Body of pancreas (tissue), 4 donors: ENCODE measurements at regions not wholly inside any gene's neighbourhood (a gene's known extent, or its start where the extent isn't known, plus 50 kb on each side); places are given as distances from the start of the nearest gene placed in this dataset.
"Not testable (repeated sequence)": the region's sequence is repeated elsewhere in the genome, so short reads cannot be mapped to it uniquely, and the experiment has no call there.

Experiments used
- ATAC-seq: fragments of 150-250 bp; one replicate; pipeline ENCODE4 v1.9.1; 2016
- DNase-seq, 4 donors: peaks; one replicate each; pipeline ENCODE4 v3.0.0-alpha.2; 2019
- H3K27ac ChIP-seq, 4 donors: fragments of 200-600 bp; sonication (generic); 1 replicate in 3 of 4; 2 replicates in 1 of 4; pipeline versions ENCODE4 v1.5.1 to v1.6.1; 2016 to 2019; ENCODE audit warnings: mild to moderate bottlenecking in 1 of 4, mixed read lengths in 1 of 4, moderate library complexity in 1 of 4
- H3K27me3 ChIP-seq, 2 donors: fragments of 200-600 bp; sonication (generic); one replicate each; pipeline ENCODE4 v1.6.0; 2016; ENCODE audit warnings: mild to moderate bottlenecking in 1 of 2
- H3K36me3 ChIP-seq, 2 donors: fragments of 200-600 bp; sonication (generic); replicated peaks in 1 of 2; 2 replicates each; pipeline ENCODE4 v1.5.1; 2016; ENCODE audit warnings: low read depth in 2 of 2; ENCODE audit not compliant: insufficient read depth in 1 of 2
- H3K4me1 ChIP-seq: fragments of 200-600 bp; sonication (generic); one replicate; pipeline ENCODE4 v1.6.0; 2016
- H3K4me3 ChIP-seq, 2 donors: fragments of 200-600 bp; sonication (generic); 1 replicate in 1 of 2; 2 replicates in 1 of 2; pipeline ENCODE4 v1.5.1; 2016 to 2019
- H3K9me3 ChIP-seq, 3 donors: fragments of 200-600 bp; sonication (generic); 1 replicate in 2 of 3; 2 replicates in 1 of 3; pipeline ENCODE4 v1.5.1; 2016
- POLR2A ChIP-seq, 3 donors: fragments of 450-650 bp; IDR thresholded peaks; one replicate each; pipeline ENCODE4 v1.6.1; 2016; ENCODE audit warnings: antibody characterized with exemption in 3 of 3, mild to moderate bottlenecking in 2 of 3
- WGBS, 2 donors: methylation state at CpG; one replicate each; pipeline ENCODE4 v1.1.5; 2017; 5-methylcytosine and 5-hydroxymethylcytosine counted together
- intact Hi-C: fragments of 100-400 bp; cut with DNase I; formaldehyde crosslinking; loops from one replicate; pipeline ENCODE4 v1.15.1; 2023
- TF ChIP-seq, protein P1 (sequence below), 7 experiments: fragments of 450-650 bp in 4 of 7; fragments of 200-600 bp in 3 of 7; sonication (generic) in 3 of 7; IDR thresholded peaks; one replicate each; pipeline ENCODE4 v1.5.1; 2016 to 2019; ENCODE audit warnings: antibody characterized with exemption in 7 of 7

DNA sequence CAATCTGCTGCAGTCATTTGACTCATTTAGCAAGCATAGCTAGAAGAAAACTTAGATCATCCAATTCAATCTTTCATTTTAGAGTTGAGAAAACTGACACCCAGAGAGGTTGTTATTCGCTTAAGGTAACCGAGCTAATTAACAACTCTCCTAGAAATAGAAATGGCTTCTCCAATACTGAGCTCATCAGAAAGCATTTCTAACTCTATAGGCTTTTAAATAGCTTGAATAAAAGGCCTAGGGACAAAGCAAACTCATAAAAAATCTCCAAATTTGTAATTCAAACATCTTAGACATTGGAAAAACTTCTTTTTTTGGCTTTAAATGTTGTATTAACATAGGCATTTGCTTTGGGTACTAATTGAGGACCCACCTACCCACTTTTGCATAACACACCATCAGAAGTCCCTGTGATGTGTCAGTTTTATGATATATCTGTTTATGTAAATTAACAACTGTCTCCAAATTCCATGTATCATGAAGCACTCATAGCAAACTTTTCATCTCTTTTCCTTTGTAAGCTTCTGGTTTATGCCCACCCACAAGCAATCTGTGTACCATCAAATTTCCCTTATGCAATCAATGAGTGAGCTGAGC lies 343.9 kb upstream of the CHST9 start:
- no peaks in the 10 kb centered on the region for H3K4me1 ChIP-seq
- no peaks in the 10 kb centered on the region for H3K36me3 ChIP-seq
- ATAC-seq (no peak), DNase-seq (no peak)
- H3K27ac ChIP-seq: no peak overlapping the region
- TF ChIP-seq, protein P1, sequence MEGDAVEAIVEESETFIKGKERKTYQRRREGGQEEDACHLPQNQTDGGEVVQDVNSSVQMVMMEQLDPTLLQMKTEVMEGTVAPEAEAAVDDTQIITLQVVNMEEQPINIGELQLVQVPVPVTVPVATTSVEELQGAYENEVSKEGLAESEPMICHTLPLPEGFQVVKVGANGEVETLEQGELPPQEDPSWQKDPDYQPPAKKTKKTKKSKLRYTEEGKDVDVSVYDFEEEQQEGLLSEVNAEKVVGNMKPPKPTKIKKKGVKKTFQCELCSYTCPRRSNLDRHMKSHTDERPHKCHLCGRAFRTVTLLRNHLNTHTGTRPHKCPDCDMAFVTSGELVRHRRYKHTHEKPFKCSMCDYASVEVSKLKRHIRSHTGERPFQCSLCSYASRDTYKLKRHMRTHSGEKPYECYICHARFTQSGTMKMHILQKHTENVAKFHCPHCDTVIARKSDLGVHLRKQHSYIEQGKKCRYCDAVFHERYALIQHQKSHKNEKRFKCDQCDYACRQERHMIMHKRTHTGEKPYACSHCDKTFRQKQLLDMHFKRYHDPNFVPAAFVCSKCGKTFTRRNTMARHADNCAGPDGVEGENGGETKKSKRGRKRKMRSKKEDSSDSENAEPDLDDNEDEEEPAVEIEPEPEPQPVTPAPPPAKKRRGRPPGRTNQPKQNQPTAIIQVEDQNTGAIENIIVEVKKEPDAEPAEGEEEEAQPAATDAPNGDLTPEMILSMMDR (IDR thresholded peaks at IDR 0.05): no peak
- intact Hi-C loops: no loop called here
- no peaks in the 10 kb centered on the region for H3K9me3 ChIP-seq
- 52% methylated on average over 2 of the region's 2 CpGs for WGBS, 2 donors
- no peaks in the 10 kb centered on the region for H3K27me3 ChIP-seq
- no peak overlapping the region for H3K4me3 ChIP-seq

DNA sequence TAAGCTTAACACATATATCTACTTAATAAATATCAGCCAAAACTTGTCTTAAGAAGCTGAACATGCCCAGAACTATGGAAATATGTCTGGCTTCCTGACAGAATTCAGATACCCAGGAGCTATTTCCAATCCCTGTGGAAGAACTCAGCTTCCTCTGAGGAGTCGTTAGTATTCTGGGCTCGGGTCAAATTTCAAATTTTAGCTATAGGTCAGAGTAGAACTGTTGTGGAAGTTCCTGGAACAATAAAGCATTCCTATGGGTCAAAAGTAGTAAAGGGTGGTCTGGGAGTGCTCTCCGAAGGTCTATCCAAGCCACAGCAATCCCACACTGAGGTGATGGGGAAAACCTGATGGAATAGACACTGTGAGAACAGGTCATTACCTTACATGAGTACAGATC lies 342.7 kb upstream of the CHST9 start:
- no peaks in the 10 kb centered on the region for H3K9me3 ChIP-seq
- no peaks in the 10 kb centered on the region for H3K27me3 ChIP-seq
- DNase-seq: no peak
- no peak overlapping the region for H3K4me3 ChIP-seq
- TF ChIP-seq POLR2A (IDR thresholded peaks at IDR 0.05): no peak
- no peak for ATAC-seq
- H3K36me3 ChIP-seq: no peaks in the 10 kb centered on the region
- intact Hi-C loops: no loop called here
- WGBS, 2 donors: 38 to 57% methylated on average over 3 of the region's 3 CpGs
- H3K4me1 ChIP-seq: no peaks in the 10 kb centered on the region
- H3K27ac ChIP-seq: no peak overlapping the region

DNA sequence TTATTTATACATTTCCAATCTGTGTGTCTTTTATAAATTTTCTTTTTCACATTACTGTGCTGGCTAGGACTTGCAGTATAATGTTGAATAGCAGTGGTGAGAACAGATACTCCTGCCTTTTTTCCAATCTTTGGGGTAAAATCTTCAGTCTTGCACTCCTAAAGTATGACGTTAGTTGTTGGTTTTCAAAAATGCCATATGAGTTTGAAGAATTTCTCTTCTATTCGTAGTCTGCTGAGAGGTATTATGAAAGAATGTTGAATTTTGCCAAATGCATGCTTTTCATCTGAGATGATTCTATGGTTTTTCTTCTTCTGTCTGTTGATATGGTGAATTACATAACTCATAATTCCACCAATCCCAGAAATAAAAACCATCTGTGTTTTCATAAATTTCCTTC lies 335.3 kb upstream of the CHST9 start:
- 48 to 68% methylated on average over 2 of the region's 2 CpGs for WGBS, 2 donors
- Histone ChIP-seq H3K27me3 (no peaks in the 10 kb centered on the region), H3K27ac (no peak overlapping the region), H3K4me3 (no peak overlapping the region), H3K36me3 (no peaks in the 10 kb centered on the region), H3K4me1 (no peaks in the 10 kb centered on the region), H3K9me3 (no peaks in the 10 kb centered on the region)
- DNase-seq: no peak
- no peak for ATAC-seq
- TF ChIP-seq, protein P1 (IDR thresholded peaks at IDR 0.05): no peak
- TF ChIP-seq POLR2A (IDR thresholded peaks at IDR 0.05): no peak
- intact Hi-C loops: no loop called here

DNA sequence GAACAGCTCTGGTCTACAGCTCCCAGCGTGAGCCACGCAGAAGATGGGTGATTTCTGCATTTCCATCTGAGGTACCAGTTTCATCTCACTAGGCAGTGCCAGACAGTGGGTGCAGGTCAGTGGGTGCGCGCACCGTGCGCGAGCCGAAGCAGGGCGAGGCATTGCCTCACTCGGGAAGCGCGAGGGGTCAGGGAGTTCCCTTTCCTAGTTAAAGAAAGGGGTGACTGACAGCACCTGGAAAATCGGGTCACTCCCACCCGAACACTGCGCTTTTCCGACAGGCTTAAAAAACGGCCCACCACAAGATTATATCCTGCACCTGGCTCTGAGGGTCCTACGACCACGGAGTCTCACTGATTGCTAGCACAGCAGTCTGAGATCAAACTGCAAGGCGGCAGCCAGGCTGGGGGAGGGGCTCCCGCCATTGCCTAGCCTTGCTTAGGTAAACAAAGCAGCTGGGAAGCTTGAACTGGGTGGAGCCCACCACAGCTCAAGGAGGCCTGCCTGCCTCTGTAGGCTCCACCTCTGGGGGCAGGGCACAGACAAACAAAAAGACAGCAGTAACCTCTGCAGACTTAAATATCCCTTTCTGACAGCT lies 325.0 kb upstream of the CHST9 start:
- DNase-seq, H3K4me1 ChIP-seq, intact Hi-C loops, H3K9me3 ChIP-seq, ATAC-seq, H3K4me3 ChIP-seq, H3K27ac ChIP-seq, H3K27me3 ChIP-seq, H3K36me3 ChIP-seq: not testable (repeated sequence)
- WGBS, 2 donors: 80 to 84% methylated on average over 18 to 21 of the region's 21 CpGs

DNA sequence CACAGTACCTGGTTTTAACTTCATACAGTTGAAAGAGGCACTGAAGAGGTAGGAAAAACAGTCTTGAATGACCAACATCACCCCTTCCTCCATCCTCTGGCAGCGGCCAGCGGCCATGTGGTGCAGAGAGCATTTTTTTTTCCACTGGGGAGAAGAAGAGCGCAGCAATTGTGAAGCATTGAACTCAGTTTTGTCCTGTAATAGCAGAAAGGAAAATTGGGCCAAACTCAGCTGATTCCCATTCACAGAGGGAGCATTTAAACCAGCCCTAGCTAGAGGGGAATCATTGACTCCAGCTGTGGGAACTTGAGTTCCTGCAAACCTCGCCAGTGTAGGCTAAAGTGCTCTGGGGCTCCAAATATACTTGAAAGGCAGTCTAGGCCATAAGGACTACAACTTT lies 316.6 kb upstream of the CHST9 start:
- TF ChIP-seq POLR2A (IDR thresholded peaks at IDR 0.05): no peak
- TF ChIP-seq, protein P1 (IDR thresholded peaks at IDR 0.05): no peak
- no peak overlapping the region for H3K4me3 ChIP-seq
- DNase-seq (no peak), ATAC-seq (no peak)
- no peak overlapping the region for H3K27ac ChIP-seq
- intact Hi-C loops: no loop called here
- H3K27me3 ChIP-seq: no peaks in the 10 kb centered on the region
- WGBS, 2 donors: 69 to 91% methylated on average over 4 of the region's 4 CpGs
- no peaks in the 10 kb centered on the region for H3K9me3 ChIP-seq
- H3K4me1 ChIP-seq: no peaks in the 10 kb centered on the region
- no peaks in the 10 kb centered on the region for H3K36me3 ChIP-seq

DNA sequence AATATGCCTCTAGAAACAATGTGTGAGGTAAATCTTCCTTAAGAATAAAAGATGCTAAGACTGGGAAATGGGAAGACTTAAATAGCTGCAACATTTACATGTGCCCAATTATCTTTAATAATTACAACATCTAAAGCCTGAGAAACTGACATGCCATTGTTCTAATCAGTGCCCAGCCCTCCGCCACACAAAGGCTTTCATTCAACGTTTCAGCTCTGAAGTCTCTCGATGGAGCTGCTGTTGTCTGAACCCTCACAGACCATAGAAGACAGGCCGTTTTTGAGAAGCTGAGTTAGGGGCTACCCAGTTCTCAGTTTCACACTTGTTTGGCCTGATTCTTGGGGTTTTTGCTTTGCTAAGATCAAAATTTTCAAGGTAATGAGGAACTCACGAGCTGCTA lies 315.4 kb upstream of the CHST9 start:
- Histone ChIP-seq H3K4me3 (no peak overlapping the region), H3K36me3 (no peaks in the 10 kb centered on the region), H3K9me3 (no peaks in the 10 kb centered on the region), H3K27ac (no peak overlapping the region), H3K27me3 (no peaks in the 10 kb centered on the region), H3K4me1 (no peaks in the 10 kb centered on the region)
- TF ChIP-seq POLR2A (IDR thresholded peaks at IDR 0.05): no peak
- TF ChIP-seq, protein P1 (IDR thresholded peaks at IDR 0.05): no peak
- WGBS, 2 donors: 42 to 43% methylated on average over 5 of the region's 5 CpGs
- ATAC-seq (no peak), DNase-seq (no peak)
- intact Hi-C loops: no loop called here
